B cell (primary cell): ENCODE measurements at regions not wholly inside any gene's neighbourhood (a gene's known extent, or its start where the extent isn't known, plus 50 kb on each side); places are given as distances from the start of the nearest gene placed in this dataset.
"Not testable (repeated sequence)": the region's sequence is repeated elsewhere in the genome, so short reads cannot be mapped to it uniquely, and the experiment has no call there.

Experiments
- ATAC-seq: fragments of 200-7000 bp; cut with Tn5 transposase; one replicate; pipeline ENCODE4 v1.10.0; 2021; ENCODE audit warnings: low read depth, mild to moderate bottlenecking, moderate number of reproducible peaks, moderate library complexity
- CTCF ChIA-PET: fragments of 350-600 bp; sonication (Branson Sonifier 250); formaldehyde crosslinking; loops from one replicate; lab custom pipeline; 2021; ENCODE audit warnings: antibody characterized with exemption, inconsistent platforms; lab: Charles Lee
- POLR2A ChIA-PET: fragments of 350-600 bp; sonication (Branson Sonifier 250); formaldehyde crosslinking; loops from one replicate; lab custom pipeline; 2021; ENCODE audit warnings: antibody characterized with exemption; lab: Charles Lee
- DNase-seq: peaks from one replicate; pipeline ENCODE4 v3.0.0; 2013
- H2AFZ ChIP-seq: 2 replicates; pipeline ENCODE4 v1.6.1; 2012; ENCODE audit warnings: mild to moderate bottlenecking, low read depth, low read length; ENCODE audit not compliant: insufficient read depth, poor library complexity, severe bottlenecking
- H3K27ac ChIP-seq, 2 donors: 1 replicate in 1 of 2; 2 replicates in 1 of 2; pipeline ENCODE4 v1.5.1; 2012 to 2013; ENCODE audit warnings: low read length in 2 of 2, mild to moderate bottlenecking in 2 of 2, moderate library complexity in 1 of 2
- H3K27me3 ChIP-seq, 4 experiments: fragments of 200-600 bp in 1 of 4; sonication (generic) in 1 of 4; replicated peaks in 1 of 4; 1 replicate in 2 of 4; 2 replicates in 2 of 4; pipeline versions ENCODE4 v1.6.1 to v1.7.0; 2013 to 2016; ENCODE audit warnings: low read length in 3 of 4, mild to moderate bottlenecking in 2 of 4, mixed read lengths in 1 of 4, moderate library complexity in 1 of 4; ENCODE audit not compliant: insufficient read depth in 4 of 4, control insufficient read depth in 3 of 4; ENCODE audit errors: control extremely low read depth in 1 of 4
- H3K36me3 ChIP-seq, 2 experiments: replicated peaks in 1 of 2; 1 replicate in 1 of 2; 2 replicates in 1 of 2; pipeline versions ENCODE4 v1.6.1 to v1.7.1; 2013; ENCODE audit warnings: low read length in 1 of 2; ENCODE audit not compliant: insufficient read depth in 2 of 2, control insufficient read depth in 1 of 2; ENCODE audit errors: control extremely low read depth in 1 of 2, extremely low read depth in 1 of 2
- H3K4me1 ChIP-seq, 2 donors: fragments of 200-600 bp in 1 of 2; sonication (generic) in 1 of 2; 1 replicate in 1 of 2; 2 replicates in 1 of 2; pipeline versions ENCODE4 v1.5.1 to v1.6.1; 2013 to 2017; ENCODE audit warnings: low read length in 2 of 2; ENCODE audit not compliant: control insufficient read depth in 2 of 2, insufficient read depth in 2 of 2
- H3K4me2 ChIP-seq: replicated peaks from 2 replicates; pipeline ENCODE3; 2012; ENCODE audit warnings: mild to moderate bottlenecking, low read depth, low read length; ENCODE audit not compliant: poor library complexity, severe bottlenecking
- H3K4me3 ChIP-seq, 5 experiments: fragments of 200-600 bp in 1 of 5; sonication (generic) in 1 of 5; 1 replicate in 3 of 5; 2 replicates in 2 of 5; pipeline versions ENCODE4 v1.5.1 to v1.7.0; 2011 to 2016; ENCODE audit warnings: low read length in 4 of 5, mild to moderate bottlenecking in 4 of 5, low read depth in 2 of 5, control low read depth in 1 of 5, moderate library complexity in 1 of 5; ENCODE audit not compliant: insufficient read depth in 1 of 5; ENCODE audit errors: control extremely low read depth in 1 of 5, extremely low read depth in 1 of 5
- H3K79me2 ChIP-seq: fragments of 200-600 bp; sonication (generic); one replicate; pipeline ENCODE4 v1.6.0; 2016; ENCODE audit warnings: low read length; ENCODE audit not compliant: control insufficient read depth, insufficient read depth
- H3K9ac ChIP-seq: fragments of 200-600 bp; sonication (generic); 2 replicates; pipeline ENCODE4 v1.6.1; 2017; ENCODE audit warnings: mild to moderate bottlenecking, low read length, moderate library complexity
- H3K9me3 ChIP-seq, 3 donors: one replicate each; pipeline versions ENCODE4 v1.6.1 to v1.7.1; 2013; ENCODE audit warnings: low read length in 2 of 3; ENCODE audit not compliant: control insufficient read depth in 2 of 3, insufficient read depth in 1 of 3; ENCODE audit errors: control extremely low read depth in 1 of 3
- H4K20me1 ChIP-seq: 2 replicates; pipeline ENCODE4 v1.6.0; 2012; ENCODE audit warnings: mild to moderate bottlenecking, low read length; ENCODE audit not compliant: insufficient read depth, control insufficient read depth, poor library complexity, severe bottlenecking
- H3K27ac Mint-ChIP-seq: one replicate; pipeline ENCODE4 v1.8.0; 2021; ENCODE audit warnings: mixed read lengths
- H3K27me3 Mint-ChIP-seq: one replicate; pipeline ENCODE4 v1.8.0; 2021; ENCODE audit warnings: mixed read lengths
- H3K4me1 Mint-ChIP-seq: one replicate; pipeline ENCODE4 v1.8.0; 2021; ENCODE audit warnings: mixed read lengths
- H3K4me3 Mint-ChIP-seq: one replicate; pipeline ENCODE4 v1.8.0; 2021; ENCODE audit warnings: mixed read lengths
- H3K9me3 Mint-ChIP-seq: one replicate; pipeline ENCODE4 v1.8.0; 2022; ENCODE audit warnings: mixed read lengths; ENCODE audit not compliant: insufficient read depth
- CTCF ChIP-seq: fragments of 200-600 bp; IDR thresholded peaks from one replicate; pipeline ENCODE4 v1.8.0; 2022; ENCODE audit warnings: antibody characterized with exemption, mild to moderate bottlenecking
- EZH2 ChIP-seq: IDR thresholded peaks from 2 replicates; pipeline ENCODE4 v1.6.1; 2012; ENCODE audit warnings: borderline replicate concordance, low read depth, mild to moderate bottlenecking, moderate library complexity, low read length; ENCODE audit not compliant: insufficient read depth, poor library complexity, severe bottlenecking
- WGBS: methylation state at CpG from one replicate; pipeline ENCODE4 v1.1.5; 2013; ENCODE audit warnings: missing lambda C conversion rate; ENCODE audit not compliant: insufficient coverage; 5-methylcytosine and 5-hydroxymethylcytosine counted together
- intact Hi-C: fragments of 100-400 bp; cut with micrococcal nuclease; formaldehyde crosslinking; loops from one replicate; pipeline ENCODE4 v1.10.0; 2022

GRCh38 chr11:86877503-86877902 lies 77.2 kb downstream of the PRSS23 start:
- TF ChIP-seq EZH2 = no peak
- no peak for TF ChIP-seq CTCF

GRCh38 chr11:86879241-86879640 lies 76.0 kb downstream of the FZD4 start:
- POLR2A ChIA-PET, H3K9ac ChIP-seq, H4K20me1 ChIP-seq, CTCF ChIA-PET, H3K4me3 Mint-ChIP-seq, H3K4me2 ChIP-seq, H3K36me3 ChIP-seq, H3K27me3 Mint-ChIP-seq, H3K27me3 ChIP-seq, H2AFZ ChIP-seq, DNase-seq, H3K4me1 ChIP-seq, H3K4me3 ChIP-seq, H3K27ac ChIP-seq, H3K9me3 ChIP-seq, intact Hi-C loops, H3K9me3 Mint-ChIP-seq, H3K79me2 ChIP-seq, ATAC-seq, H3K4me1 Mint-ChIP-seq, H3K27ac Mint-ChIP-seq: not testable (repeated sequence)
- no CpG with 5 or more reads among the region's 26 CpGs for WGBS

More at GRCh38 chr11:86877503-86877902, 77.2 kb downstream of the PRSS23 start:
- peaks cover 4% of the 10 kb centered on the region for H3K9me3 Mint-ChIP-seq
- no peaks in the 10 kb centered on the region for H3K4me1 Mint-ChIP-seq
- Histone ChIP-seq H3K9me3 (no peaks in the 10 kb centered on the region), H3K27ac (no peak overlapping the region), H4K20me1 (no peaks in the 10 kb centered on the region), H3K36me3 (no peaks in the 10 kb centered on the region), H2AFZ (no peak overlapping the region), H3K4me3 (no peak overlapping the region), H3K4me2 (no peak overlapping the region), H3K9ac (no peak overlapping the region), H3K27me3 (no peaks in the 10 kb centered on the region), H3K4me1 (no peaks in the 10 kb centered on the region), H3K79me2 (no peaks in the 10 kb centered on the region)
- CTCF ChIA-PET = no interaction called here
- ATAC-seq = no peak
- H3K4me3 Mint-ChIP-seq = no peak overlapping the region
- POLR2A ChIA-PET = no interaction called here
- intact Hi-C loops = no loop called here
- no peaks in the 10 kb centered on the region for H3K27me3 Mint-ChIP-seq
- DNase-seq = no peak
- H3K27ac Mint-ChIP-seq = no peak overlapping the region
